MM.1S (cell line): ENCODE measurements at regions not wholly inside any gene's neighbourhood (a gene's known extent, or its start where the extent isn't known, plus 50 kb on each side); places are given as distances from the start of the nearest gene placed in this dataset.

Experiments used
- DNase-seq: peaks from one replicate; pipeline ENCODE4 v3.0.0-alpha.2; 2015
- H2AFZ ChIP-seq: fragments of 300-600 bp; sonication (generic); 2 replicates; pipeline ENCODE4 v1.6.0; 2016; ENCODE audit warnings: antibody characterized with exemption, low read length
- H3F3A ChIP-seq: fragments of 300-600 bp; sonication (generic); 2 replicates; pipeline ENCODE4 v1.6.1; 2016; ENCODE audit warnings: mild to moderate bottlenecking, antibody characterized with exemption, low read length, moderate library complexity, mixed read lengths; ENCODE audit not compliant: insufficient read depth
- H3K27ac ChIP-seq: fragments of 300-600 bp; sonication (generic); 2 replicates; pipeline ENCODE4 v1.5.1; 2016; ENCODE audit warnings: mild to moderate bottlenecking, low read length
- H3K27me3 ChIP-seq: fragments of 300-600 bp; sonication (generic); replicated peaks from 2 replicates; pipeline ENCODE4 v1.6.0; 2016; ENCODE audit warnings: low read length; ENCODE audit not compliant: insufficient read depth
- H3K36me3 ChIP-seq: fragments of 300-600 bp; sonication (generic); replicated peaks from 2 replicates; pipeline ENCODE4 v1.6.1; 2016; ENCODE audit warnings: mild to moderate bottlenecking, low read length, mixed read lengths; ENCODE audit not compliant: insufficient read depth
- H3K4me1 ChIP-seq: fragments of 300-600 bp; sonication (generic); 2 replicates; pipeline ENCODE4 v1.6.1; 2016; ENCODE audit warnings: low read length, mixed read lengths
- H3K4me2 ChIP-seq: fragments of 300-600 bp; sonication (generic); 2 replicates; pipeline ENCODE4 v1.6.0; 2016; ENCODE audit warnings: low read depth, low read length
- H3K4me3 ChIP-seq: fragments of 300-600 bp; sonication (generic); 2 replicates; pipeline ENCODE4 v1.5.1; 2016; ENCODE audit warnings: low read length, mixed read lengths
- H3K79me2 ChIP-seq: fragments of 300-600 bp; sonication (generic); 2 replicates; pipeline ENCODE4 v1.6.1; 2016; ENCODE audit warnings: mixed run types, low read length, mixed read lengths
- H3K9ac ChIP-seq: fragments of 300-600 bp; sonication (generic); 2 replicates; pipeline ENCODE4 v1.6.1; 2016; ENCODE audit warnings: low read length, mixed read lengths
- H3K9me2 ChIP-seq: fragments of 300-600 bp; sonication (generic); replicated peaks from 2 replicates; pipeline ENCODE4 v1.6.1; 2016; ENCODE audit warnings: mild to moderate bottlenecking, low read length, mixed read lengths; ENCODE audit not compliant: insufficient read depth
- H3K9me3 ChIP-seq: fragments of 300-600 bp; sonication (generic); replicated peaks from 2 replicates; pipeline ENCODE4 v1.6.1; 2016; ENCODE audit warnings: mild to moderate bottlenecking, low read length, mixed read lengths; ENCODE audit not compliant: insufficient read depth
- H4K20me1 ChIP-seq: fragments of 300-600 bp; sonication (generic); 2 replicates; pipeline ENCODE4 v1.6.1; 2016; ENCODE audit warnings: mild to moderate bottlenecking, low read length, moderate library complexity, mixed read lengths; ENCODE audit not compliant: insufficient read depth
- EZH2 ChIP-seq: fragments of 300-600 bp; sonication (generic); optimal IDR thresholded peaks from 2 replicates; pipeline ENCODE3; 2017; ENCODE audit warnings: low read depth, mild to moderate bottlenecking, antibody characterized with exemption, low read length, mixed read lengths
- EZH2phosphoT487 ChIP-seq: fragments of 300-600 bp; sonication (generic); IDR thresholded peaks from 2 replicates; pipeline ENCODE4 v1.6.1; 2018; ENCODE audit warnings: antibody characterized with exemption, low read length
- TF ChIP-seq, protein P1 (sequence below): fragments of 300-600 bp; sonication (generic); IDR thresholded peaks from 2 replicates; pipeline ENCODE4 v1.5.1; 2016; ENCODE audit warnings: antibody characterized with exemption, low read length, mixed read lengths

- no peaks in the 10 kb centered on the region for H3K9me2 ChIP-seq
- H3K27ac ChIP-seq = no peak overlapping the region
- no peaks in the 10 kb centered on the region for H3K4me1 ChIP-seq
- H3K4me3 ChIP-seq = no peak overlapping the region
- no peak overlapping the region for H2AFZ ChIP-seq
- H3K79me2 ChIP-seq = no peaks in the 10 kb centered on the region
- H3K9me3 ChIP-seq = no peaks in the 10 kb centered on the region
- H3K27me3 ChIP-seq = no peaks in the 10 kb centered on the region
- no peak for DNase-seq
- H3K9ac ChIP-seq = no peak overlapping the region
- no peaks in the 10 kb centered on the region for H3K36me3 ChIP-seq
- TF ChIP-seq, protein P1, sequence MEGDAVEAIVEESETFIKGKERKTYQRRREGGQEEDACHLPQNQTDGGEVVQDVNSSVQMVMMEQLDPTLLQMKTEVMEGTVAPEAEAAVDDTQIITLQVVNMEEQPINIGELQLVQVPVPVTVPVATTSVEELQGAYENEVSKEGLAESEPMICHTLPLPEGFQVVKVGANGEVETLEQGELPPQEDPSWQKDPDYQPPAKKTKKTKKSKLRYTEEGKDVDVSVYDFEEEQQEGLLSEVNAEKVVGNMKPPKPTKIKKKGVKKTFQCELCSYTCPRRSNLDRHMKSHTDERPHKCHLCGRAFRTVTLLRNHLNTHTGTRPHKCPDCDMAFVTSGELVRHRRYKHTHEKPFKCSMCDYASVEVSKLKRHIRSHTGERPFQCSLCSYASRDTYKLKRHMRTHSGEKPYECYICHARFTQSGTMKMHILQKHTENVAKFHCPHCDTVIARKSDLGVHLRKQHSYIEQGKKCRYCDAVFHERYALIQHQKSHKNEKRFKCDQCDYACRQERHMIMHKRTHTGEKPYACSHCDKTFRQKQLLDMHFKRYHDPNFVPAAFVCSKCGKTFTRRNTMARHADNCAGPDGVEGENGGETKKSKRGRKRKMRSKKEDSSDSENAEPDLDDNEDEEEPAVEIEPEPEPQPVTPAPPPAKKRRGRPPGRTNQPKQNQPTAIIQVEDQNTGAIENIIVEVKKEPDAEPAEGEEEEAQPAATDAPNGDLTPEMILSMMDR = no peak
- no peak for TF ChIP-seq EZH2
- no peak for TF ChIP-seq EZH2phosphoT487
- no peaks in the 10 kb centered on the region for H3F3A ChIP-seq
- no peaks in the 10 kb centered on the region for H4K20me1 ChIP-seq
- no peak overlapping the region for H3K4me2 ChIP-seq
These were observed 189.2 kb downstream of the HINT1 start for GRCh38 chr5:130975847-130976246.

DNA sequence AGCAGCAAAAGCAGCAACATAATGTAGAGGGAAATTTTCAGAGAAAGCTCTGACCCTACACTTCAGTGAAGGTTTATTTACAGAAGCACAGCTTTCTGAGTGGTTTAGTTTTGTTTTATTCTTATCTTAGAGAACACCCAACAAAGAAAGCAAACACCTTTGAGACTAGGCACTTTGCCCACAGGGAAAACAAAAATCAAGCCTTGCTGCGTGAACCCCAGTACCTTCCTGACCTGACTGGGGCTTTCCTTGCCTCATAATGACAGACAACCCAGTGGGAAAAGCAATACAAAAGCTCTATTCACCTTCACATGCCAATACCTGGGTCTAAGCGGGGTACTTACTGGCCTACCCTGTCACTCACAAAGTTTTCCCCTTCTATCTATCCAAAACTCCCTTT, 189.8 kb downstream of the HINT1 start:
- H3K79me2 ChIP-seq = no peaks in the 10 kb centered on the region
- H3K4me3 ChIP-seq = no peak overlapping the region
- no peak overlapping the region for H3K9ac ChIP-seq
- TF ChIP-seq EZH2 (no peak), EZH2phosphoT487 (no peak)
- TF ChIP-seq, protein P1 = no peak
- no peak overlapping the region for H3K27ac ChIP-seq
- H2AFZ ChIP-seq = no peak overlapping the region
- H3F3A ChIP-seq = no peaks in the 10 kb centered on the region
- H3K4me1 ChIP-seq = no peaks in the 10 kb centered on the region
- no peaks in the 10 kb centered on the region for H4K20me1 ChIP-seq
- H3K9me2 ChIP-seq = no peaks in the 10 kb centered on the region
- no peaks in the 10 kb centered on the region for H3K36me3 ChIP-seq
- no peak for DNase-seq
- H3K4me2 ChIP-seq = no peak overlapping the region
- no peaks in the 10 kb centered on the region for H3K27me3 ChIP-seq
- H3K9me3 ChIP-seq = no peaks in the 10 kb centered on the region

DNA sequence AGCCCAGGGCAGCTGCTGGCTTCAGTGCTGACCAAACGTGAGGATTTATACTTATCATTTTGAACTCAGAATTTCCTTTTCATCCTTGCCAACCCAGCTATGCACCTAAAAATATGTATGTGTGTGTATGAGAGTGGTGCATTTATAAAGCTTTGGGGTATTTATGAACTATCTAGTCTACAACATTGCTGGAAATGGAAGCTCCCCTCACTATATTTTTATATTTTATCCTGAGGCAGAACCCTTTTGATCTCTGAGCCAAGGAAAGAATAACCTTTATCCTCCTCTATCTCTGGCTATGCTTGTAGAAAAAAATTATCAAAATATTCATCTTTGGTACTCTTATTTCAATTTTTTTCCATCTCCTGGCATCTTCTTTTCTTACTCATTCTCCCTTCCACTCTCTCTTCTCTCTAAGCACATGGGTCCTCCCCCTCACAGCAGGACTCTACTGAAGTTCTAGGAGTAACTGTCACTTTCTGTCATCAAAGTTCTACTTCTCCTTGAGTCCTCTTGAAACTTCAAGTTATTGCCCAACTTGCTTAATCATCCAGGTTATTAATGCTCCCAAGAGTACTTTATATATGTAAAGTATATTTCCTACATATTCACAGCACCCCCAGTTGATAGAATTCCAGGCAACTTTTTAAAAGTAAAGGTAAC, 190.9 kb downstream of the HINT1 start:
- no peaks in the 10 kb centered on the region for H3F3A ChIP-seq
- no peak overlapping the region for H3K4me2 ChIP-seq
- TF ChIP-seq EZH2 = no peak
- TF ChIP-seq EZH2phosphoT487 = no peak
- TF ChIP-seq, protein P1 = no peak
- H3K27ac ChIP-seq = no peak overlapping the region
- H3K4me3 ChIP-seq = no peak overlapping the region
- H3K9me3 ChIP-seq = no peaks in the 10 kb centered on the region
- H3K4me1 ChIP-seq = no peaks in the 10 kb centered on the region
- H3K36me3 ChIP-seq = no peaks in the 10 kb centered on the region
- H3K9me2 ChIP-seq = no peaks in the 10 kb centered on the region
- H4K20me1 ChIP-seq = no peaks in the 10 kb centered on the region
- H3K9ac ChIP-seq = no peak overlapping the region
- H2AFZ ChIP-seq = no peak overlapping the region
- no peak for DNase-seq
- no peaks in the 10 kb centered on the region for H3K79me2 ChIP-seq
- H3K27me3 ChIP-seq = no peaks in the 10 kb centered on the region
